ENCODE measurements at regions not wholly inside any gene's neighbourhood (a gene's known extent, or its start where the extent isn't known, plus 50 kb on each side); places are given as distances from the start of the nearest gene placed in this dataset.

- Histone ChIP-seq H3K4me3 (no peak overlapping the region), H3K9me3 (no peaks in the 10 kb centered on the region), H3K4me1 (no peaks in the 10 kb centered on the region), H3K4me2 (no peak overlapping the region), H3K27ac (no peak overlapping the region)
- FAIRE-seq = no peak
- ATAC-seq = no peak
- ChIA-PET POLR2A (no interaction called here), CTCF (no interaction called here)
- no peak for TF ChIP-seq RARB (CRISPR knock-in tag; IDR thresholded peaks at IDR 0.05)
- TF ChIP-seq, protein P1, sequence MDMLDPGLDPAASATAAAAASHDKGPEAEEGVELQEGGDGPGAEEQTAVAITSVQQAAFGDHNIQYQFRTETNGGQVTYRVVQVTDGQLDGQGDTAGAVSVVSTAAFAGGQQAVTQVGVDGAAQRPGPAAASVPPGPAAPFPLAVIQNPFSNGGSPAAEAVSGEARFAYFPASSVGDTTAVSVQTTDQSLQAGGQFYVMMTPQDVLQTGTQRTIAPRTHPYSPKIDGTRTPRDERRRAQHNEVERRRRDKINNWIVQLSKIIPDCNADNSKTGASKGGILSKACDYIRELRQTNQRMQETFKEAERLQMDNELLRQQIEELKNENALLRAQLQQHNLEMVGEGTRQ (IDR thresholded peaks at IDR 0.05) = no peak
- TF ChIP-seq, protein P2, sequence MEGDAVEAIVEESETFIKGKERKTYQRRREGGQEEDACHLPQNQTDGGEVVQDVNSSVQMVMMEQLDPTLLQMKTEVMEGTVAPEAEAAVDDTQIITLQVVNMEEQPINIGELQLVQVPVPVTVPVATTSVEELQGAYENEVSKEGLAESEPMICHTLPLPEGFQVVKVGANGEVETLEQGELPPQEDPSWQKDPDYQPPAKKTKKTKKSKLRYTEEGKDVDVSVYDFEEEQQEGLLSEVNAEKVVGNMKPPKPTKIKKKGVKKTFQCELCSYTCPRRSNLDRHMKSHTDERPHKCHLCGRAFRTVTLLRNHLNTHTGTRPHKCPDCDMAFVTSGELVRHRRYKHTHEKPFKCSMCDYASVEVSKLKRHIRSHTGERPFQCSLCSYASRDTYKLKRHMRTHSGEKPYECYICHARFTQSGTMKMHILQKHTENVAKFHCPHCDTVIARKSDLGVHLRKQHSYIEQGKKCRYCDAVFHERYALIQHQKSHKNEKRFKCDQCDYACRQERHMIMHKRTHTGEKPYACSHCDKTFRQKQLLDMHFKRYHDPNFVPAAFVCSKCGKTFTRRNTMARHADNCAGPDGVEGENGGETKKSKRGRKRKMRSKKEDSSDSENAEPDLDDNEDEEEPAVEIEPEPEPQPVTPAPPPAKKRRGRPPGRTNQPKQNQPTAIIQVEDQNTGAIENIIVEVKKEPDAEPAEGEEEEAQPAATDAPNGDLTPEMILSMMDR (IDR thresholded peaks at IDR 0.05) = no peak
- no peak for TF ChIP-seq JUNB (IDR thresholded peaks at IDR 0.05)
- TF ChIP-seq BHLHE40 (IDR thresholded peaks at IDR 0.05; ENCODE audit: low read depth, low read length) = no peak
- no peak for TF ChIP-seq HES2 (IDR thresholded peaks at IDR 0.05)
- no peak for TF ChIP-seq GATA3 (IDR thresholded peaks at IDR 0.05; ENCODE audit: borderline replicate concordance)
- no peak for TF ChIP-seq CHD4 (IDR thresholded peaks at IDR 0.05; ENCODE audit: borderline replicate concordance)
- no peak for TF ChIP-seq POLR2A (IDR thresholded peaks at IDR 0.05; ENCODE audit: low read length)
- TF ChIP-seq RFX5 (IDR thresholded peaks at IDR 0.05) = no peak
- no peak for TF ChIP-seq EHMT2 (IDR thresholded peaks at IDR 0.05; ENCODE audit: low read depth)
- TF ChIP-seq SREBF2 (IDR thresholded peaks at IDR 0.05) = no peak
- no peak for TF ChIP-seq NFE2L2 (conservative IDR thresholded peaks at IDR 0.05; ENCODE audit: low read length)
- TF ChIP-seq JUN (IDR thresholded peaks at IDR 0.05) = no peak
- no peak for TF ChIP-seq TP53 (CRISPR knock-in tag; IDR thresholded peaks at IDR 0.05)
- no peak for TF ChIP-seq EP300 (IDR thresholded peaks at IDR 0.05)
- 3% methylated on average over 2 of the region's 2 CpGs for WGBS (ENCODE audit: missing lambda C conversion rate)
- no peak for DNase-seq (ENCODE audit: low read depth in 1 of 2, low spot score in 1 of 2)
Measured at GRCh38 chr10:109270173-109270572, 653.1 kb downstream of the XPNPEP1 start.

- no peaks in the 10 kb centered on the region for H3K9me3 ChIP-seq
- ATAC-seq (no peak), DNase-seq (ENCODE audit: low read depth in 1 of 2, low spot score in 1 of 2) (no peak), FAIRE-seq (no peak)
- no peaks in the 10 kb centered on the region for H3K4me1 ChIP-seq
- ChIA-PET POLR2A (no interaction called here), CTCF (no interaction called here)
- H3K4me3 ChIP-seq = no peak overlapping the region
- 2% methylated on average over 3 of the region's 3 CpGs for WGBS (ENCODE audit: missing lambda C conversion rate)
- H3K27ac ChIP-seq = no peak overlapping the region
- no peak for TF ChIP-seq RNF2 (IDR thresholded peaks at IDR 0.05; ENCODE audit: borderline replicate concordance, low read depth)
- no peak for TF ChIP-seq BHLHE40 (IDR thresholded peaks at IDR 0.05; ENCODE audit: low read depth, low read length)
- TF ChIP-seq, protein P3, sequence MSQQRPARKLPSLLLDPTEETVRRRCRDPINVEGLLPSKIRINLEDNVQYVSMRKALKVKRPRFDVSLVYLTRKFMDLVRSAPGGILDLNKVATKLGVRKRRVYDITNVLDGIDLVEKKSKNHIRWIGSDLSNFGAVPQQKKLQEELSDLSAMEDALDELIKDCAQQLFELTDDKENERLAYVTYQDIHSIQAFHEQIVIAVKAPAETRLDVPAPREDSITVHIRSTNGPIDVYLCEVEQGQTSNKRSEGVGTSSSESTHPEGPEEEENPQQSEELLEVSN (IDR thresholded peaks at IDR 0.05; ENCODE audit: borderline replicate concordance, low read depth) = no peak
- no peak for TF ChIP-seq EHMT2 (IDR thresholded peaks at IDR 0.05; ENCODE audit: low read depth)
- TF ChIP-seq ESRRA (IDR thresholded peaks at IDR 0.05; ENCODE audit: borderline replicate concordance, low read length) = no peak
- TF ChIP-seq ZNF302 (CRISPR knock-in tag; IDR thresholded peaks at IDR 0.05) = no peak
- TF ChIP-seq, protein P2 (IDR thresholded peaks at IDR 0.05) = no peak
- TF ChIP-seq CBX8 (IDR thresholded peaks at IDR 0.05) = no peak
- no peak for TF ChIP-seq GATA3 (IDR thresholded peaks at IDR 0.05; ENCODE audit: borderline replicate concordance)
- TF ChIP-seq HOXB13 (CRISPR knock-in tag; IDR thresholded peaks at IDR 0.05; ENCODE audit: low read depth) = no peak
- no peak for TF ChIP-seq HOXA7 (CRISPR knock-in tag; IDR thresholded peaks at IDR 0.05)
- no peak for TF ChIP-seq CEBPB (IDR thresholded peaks at IDR 0.05)
- TF ChIP-seq TFCP2L1 (CRISPR knock-in tag; IDR thresholded peaks at IDR 0.05) = no peak
- TF ChIP-seq ZFP36 (IDR thresholded peaks at IDR 0.05; ENCODE audit: borderline replicate concordance, partially characterized antibody) = no peak
- no peak for TF ChIP-seq HEYL (CRISPR knock-in tag; IDR thresholded peaks at IDR 0.05)
- TF ChIP-seq POLR2AphosphoS2 (conservative IDR thresholded peaks at IDR 0.05; ENCODE audit: low read length) = no peak
- no peak for TF ChIP-seq FOSL2 (IDR thresholded peaks at IDR 0.05)
- TF ChIP-seq FOSL2 (CRISPR knock-in tag; IDR thresholded peaks at IDR 0.05) = no peak
- H3K4me2 ChIP-seq = no peak overlapping the region
Measured at GRCh38 chr10:109264004-109264403, 659.3 kb downstream of the XPNPEP1 start.
